Uterus (tissue), 2 donors: ENCODE measurements at regions not wholly inside any gene's neighbourhood (a gene's known extent, or its start where the extent isn't known, plus 50 kb on each side); places are given as distances from the start of the nearest gene placed in this dataset.

Experiments used
- CTCF ChIP-seq, 4 experiments: fragments of 200-600 bp in 2 of 4; fragments of 450-650 bp in 2 of 4; sonication (generic) in 2 of 4; IDR thresholded peaks; one replicate each; pipeline ENCODE4 v1.5.1; 2016 to 2019; ENCODE audit warnings: antibody characterized with exemption in 4 of 4, mild to moderate bottlenecking in 2 of 4, moderate library complexity in 1 of 4
- POLR2A ChIP-seq, 2 donors: fragments of 450-650 bp; IDR thresholded peaks; one replicate each; pipeline ENCODE4 v1.6.1; 2016; ENCODE audit warnings: antibody characterized with exemption in 2 of 2, mild to moderate bottlenecking in 1 of 2, moderate library complexity in 1 of 2

DNA sequence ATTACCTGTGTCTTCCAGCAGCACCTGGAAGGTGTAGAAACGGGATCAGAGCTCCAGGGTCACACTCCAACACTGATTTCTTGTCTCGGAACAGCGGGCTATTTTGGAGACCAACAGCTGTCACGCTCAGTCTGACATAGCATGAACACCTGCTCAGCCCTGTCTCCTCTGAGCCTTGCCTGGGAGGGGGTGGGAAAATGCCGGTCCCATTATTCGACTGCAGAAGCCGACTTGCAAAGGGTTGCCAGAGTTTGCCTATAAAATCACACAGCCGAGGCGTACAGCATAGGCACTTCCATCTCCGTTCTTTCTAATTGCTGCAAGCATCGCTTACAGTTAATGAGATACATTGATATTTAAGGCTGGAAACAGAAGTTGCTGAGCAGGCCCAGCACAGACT, 300.8 kb upstream of the MSX2 start:
- TF ChIP-seq CTCF (IDR thresholded peaks at IDR 0.05) (no peak), POLR2A (IDR thresholded peaks at IDR 0.05) (no peak)
